ENCODE measurements at regions not wholly inside any gene's neighbourhood (a gene's known extent, or its start where the extent isn't known, plus 50 kb on each side); places are given as distances from the start of the nearest gene placed in this dataset.

- DNase-seq (ENCODE audit: low read depth, low spot score), result no peak
Measured at GRCh38 chr6:166751051-166751595, 124.1 kb upstream of the RPS6KA2 start.

GRCh38 chr6:166750108-166750793 lies 123.2 kb upstream of the RPS6KA2 start:
- DNase-seq (ENCODE audit: low read depth, low spot score), result no peak

GRCh38 chr6:166749666-166750065 lies 122.6 kb upstream of the RPS6KA2 start:
- DNase-seq (ENCODE audit: low read depth, low spot score), result no peak

GRCh38 chr6:166747644-166748595 lies 120.9 kb upstream of the RPS6KA2 start:
- DNase-seq (ENCODE audit: low read depth, low spot score), result no peak

- DNase-seq (ENCODE audit: low read depth, low spot score), result no peak
Measured at GRCh38 chr6:166745801-166746668, 119.0 kb upstream of the RPS6KA2 start.

- no peak for DNase-seq (ENCODE audit: low read depth, low spot score)
Measured at GRCh38 chr6:166744223-166745134, 117.4 kb upstream of the RPS6KA2 start.

- no peak for DNase-seq (ENCODE audit: low read depth, low spot score)
Measured at GRCh38 chr6:166743406-166744222, 116.6 kb upstream of the RPS6KA2 start.

GRCh38 chr6:166742981-166743380 lies 115.9 kb upstream of the RPS6KA2 start:
- DNase-seq (ENCODE audit: low read depth, low spot score), result no peak

DNA sequence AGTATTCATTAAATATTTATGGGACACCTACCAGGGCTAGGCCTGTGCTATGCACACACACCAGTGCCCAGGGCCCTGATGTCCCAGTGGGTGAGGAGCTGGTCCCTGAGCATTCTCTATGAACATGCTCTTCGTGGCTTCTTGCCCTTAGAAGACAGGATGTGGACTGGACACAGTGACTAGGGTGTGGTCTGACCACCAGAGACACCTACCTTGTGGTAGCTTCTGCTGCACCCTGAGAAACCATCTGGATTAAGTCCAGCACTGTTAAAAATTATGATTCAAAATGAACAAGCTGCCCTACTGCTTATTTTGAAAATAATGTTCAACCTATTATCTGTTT lies 112.9 kb upstream of the RPS6KA2 start:
- no peak for DNase-seq (ENCODE audit: low read depth, low spot score)

DNA sequence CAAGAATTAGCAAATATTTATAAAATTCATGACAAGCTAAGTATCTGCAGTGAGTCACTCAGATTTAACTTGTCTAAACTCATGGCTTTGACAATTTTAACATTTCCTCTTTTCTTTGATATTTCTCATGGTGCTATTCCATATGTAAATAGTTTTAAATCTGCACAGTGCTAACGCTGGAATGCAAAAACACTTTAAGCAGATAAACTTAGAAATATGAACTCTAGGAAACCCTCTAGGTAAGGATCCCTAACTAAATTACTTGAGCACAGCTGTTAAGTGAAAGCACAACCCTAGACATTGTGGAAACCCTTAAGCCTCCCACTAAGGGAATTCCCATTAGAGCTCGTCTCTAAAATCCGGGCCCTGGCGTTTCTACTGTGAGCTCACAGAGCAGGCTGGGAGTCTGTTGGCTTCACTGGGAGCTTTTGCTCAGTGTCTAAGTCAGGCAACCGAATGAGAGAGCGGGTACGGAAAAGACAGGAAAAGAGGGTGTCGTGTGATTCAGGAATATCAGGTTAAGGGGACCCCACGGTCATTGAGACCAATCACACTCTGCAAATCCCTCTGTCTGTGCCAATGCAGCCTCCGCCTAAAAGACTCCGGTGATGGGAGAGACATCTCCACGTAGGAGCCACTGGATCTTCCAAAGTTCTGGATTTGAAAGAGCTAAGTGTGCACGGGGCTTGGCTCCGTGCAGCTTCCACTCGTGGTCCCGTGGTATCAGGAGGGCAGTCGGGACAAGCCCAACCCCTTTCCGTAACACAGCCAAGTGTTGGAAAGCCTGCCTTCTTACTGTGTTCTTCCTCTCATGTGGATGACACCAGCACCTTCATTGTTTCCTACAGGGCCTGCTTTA lies 112.3 kb upstream of the RPS6KA2 start:
- no peak for DNase-seq (ENCODE audit: low read depth, low spot score)

DNA sequence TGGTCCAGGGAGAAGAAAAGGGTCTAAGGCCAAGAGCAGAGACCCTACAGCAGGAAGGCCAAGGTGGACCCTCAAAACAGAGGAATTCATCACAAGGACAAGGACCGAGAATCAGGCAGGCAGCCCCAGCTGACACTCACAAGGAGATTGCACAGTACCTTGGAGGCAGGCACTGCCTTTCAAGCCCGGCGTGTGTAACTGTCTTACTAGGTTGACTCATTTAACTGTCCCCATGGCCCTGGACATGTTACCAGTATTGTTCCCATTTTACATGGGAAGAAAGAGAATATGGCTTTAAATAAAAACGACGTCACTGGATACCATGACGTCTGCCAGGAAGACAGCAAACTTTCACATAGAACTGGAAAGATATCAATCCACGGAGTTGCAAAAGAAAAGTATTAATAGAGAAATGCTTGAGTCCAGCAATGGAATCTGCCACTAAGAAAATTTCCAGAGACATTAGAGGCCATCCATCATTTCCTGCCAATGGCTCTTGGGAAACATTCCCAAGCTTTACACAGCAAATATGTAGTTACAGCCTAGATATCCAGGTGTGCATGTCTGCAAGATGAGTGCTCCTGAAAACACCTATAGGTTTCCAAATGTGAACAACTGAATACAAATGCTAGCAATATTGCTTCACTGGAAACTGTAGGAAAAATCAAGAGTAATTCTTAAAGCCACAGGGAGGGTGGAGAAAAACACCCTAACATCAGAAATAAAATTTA lies 111.5 kb upstream of the RPS6KA2 start:
- DNase-seq (ENCODE audit: low read depth, low spot score), result no peak

GRCh38 chr6:166737261-166737660 lies 110.2 kb upstream of the RPS6KA2 start:
- DNase-seq (ENCODE audit: low read depth, low spot score), result no peak

DNA sequence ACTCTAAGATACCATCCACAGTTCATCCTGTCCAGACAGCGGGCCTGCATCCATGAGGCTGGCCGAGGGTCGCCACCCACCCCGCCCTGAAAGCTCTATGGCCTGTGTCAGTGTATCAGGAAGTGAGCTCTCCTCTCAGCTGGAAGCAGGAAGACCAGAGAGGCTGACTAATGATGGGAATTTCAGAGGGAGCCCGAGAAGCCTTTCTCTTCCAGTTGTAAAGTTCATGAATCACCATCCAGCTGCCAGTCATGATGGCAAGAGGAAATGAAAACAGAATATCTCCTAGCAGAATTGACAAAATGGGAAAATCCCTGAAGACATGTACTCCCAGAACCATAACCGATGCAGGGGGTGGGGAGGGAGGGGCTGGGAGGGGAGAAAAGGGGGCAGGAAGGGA lies 109.6 kb upstream of the RPS6KA2 start:
- DNase-seq (ENCODE audit: low read depth, low spot score), result no peak

DNA sequence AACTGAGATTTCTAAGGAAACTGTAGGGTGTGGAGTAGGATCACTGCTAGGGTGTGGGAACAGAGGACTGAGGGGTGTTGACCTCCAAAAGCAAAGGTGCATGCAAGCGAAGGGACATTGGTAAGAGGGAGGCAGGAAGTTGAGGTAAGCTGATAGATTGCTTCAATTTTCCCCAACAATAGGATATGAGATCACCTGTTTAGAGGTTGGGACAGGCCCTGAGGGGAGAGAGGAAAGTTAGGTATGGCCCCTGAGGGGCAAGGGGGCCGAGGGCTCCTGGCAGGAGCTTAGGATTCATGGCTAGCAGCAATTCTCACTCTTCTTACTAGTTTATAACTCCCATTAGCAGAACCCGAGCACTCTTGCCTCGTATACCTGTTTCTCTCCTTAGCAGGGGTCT lies 106.8 kb upstream of the RPS6KA2 start:
- DNase-seq (ENCODE audit: low read depth, low spot score), result no peak

- no peak for DNase-seq (ENCODE audit: low read depth, low spot score)
Measured at GRCh38 chr6:166729658-166730057, 102.6 kb upstream of the RPS6KA2 start.

DNA sequence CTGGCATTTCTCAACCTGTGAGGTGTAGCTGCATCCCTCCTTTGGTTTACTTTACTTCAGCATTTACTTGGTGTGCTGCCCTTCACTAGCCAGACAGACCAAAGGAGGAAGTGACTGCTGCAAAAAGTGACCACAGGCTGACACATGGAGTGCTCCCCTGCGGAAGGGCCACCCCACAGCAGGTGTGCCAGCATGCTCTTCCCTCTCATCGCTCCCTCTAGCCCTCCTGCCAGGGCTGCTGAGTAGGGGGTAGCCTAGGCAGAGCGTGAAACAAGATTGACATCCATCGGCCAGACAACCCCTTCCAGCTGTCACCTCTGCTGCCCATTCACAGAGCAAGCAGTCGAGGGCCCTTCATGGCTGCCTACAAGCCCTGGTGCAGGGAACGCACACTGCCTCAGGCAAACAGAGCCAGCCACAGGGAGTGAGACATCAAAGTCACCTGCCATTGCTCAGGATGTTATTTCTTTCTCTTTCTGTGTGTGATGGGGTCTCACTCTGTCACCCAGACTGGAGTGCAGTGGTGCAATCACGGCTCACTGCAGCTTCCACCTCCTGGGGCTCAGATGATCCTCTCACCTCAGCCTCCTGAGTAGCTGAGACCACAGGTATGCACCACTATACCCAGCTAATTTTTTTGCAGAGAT lies 102.0 kb upstream of the RPS6KA2 start:
- no peak for DNase-seq (ENCODE audit: low read depth, low spot score)

GRCh38 chr6:166726201-166726600 lies 99.2 kb upstream of the RPS6KA2 start:
- no peak for DNase-seq (ENCODE audit: low read depth, low spot score)

DNA sequence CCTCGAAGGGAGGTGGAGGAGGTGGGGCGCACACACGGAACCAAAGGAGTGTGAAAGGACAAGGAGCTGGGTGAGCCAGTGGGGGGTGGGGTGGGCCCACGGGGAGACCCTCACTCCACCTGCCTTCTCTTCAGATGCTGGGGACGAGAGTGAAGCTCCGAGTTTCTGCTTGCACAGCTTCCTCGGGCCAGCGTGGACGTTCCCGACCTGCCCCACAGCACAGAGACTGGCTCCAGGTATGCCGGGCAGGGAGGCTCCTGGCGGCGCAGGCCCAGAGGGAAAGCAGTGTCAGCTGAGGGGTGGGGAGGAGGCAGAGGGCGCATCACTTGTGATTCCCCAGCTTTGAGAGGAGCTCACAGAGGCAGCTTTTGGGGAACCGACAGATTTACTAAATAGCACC lies 98.5 kb upstream of the RPS6KA2 start:
- no peak for DNase-seq (ENCODE audit: low read depth, low spot score)

All from brain pericyte (primary cell).